NCI-H446 (cell line): ENCODE measurements at regions not wholly inside any gene's neighbourhood (a gene's known extent, or its start where the extent isn't known, plus 50 kb on each side); places are given as distances from the start of the nearest gene placed in this dataset.

Experiments used
- DNase-seq, 2 experiments: peaks; one replicate each; lab custom pipeline; 2025; lab: John Stamatoyannopoulos, UW

GRCh38 chr12:114253976-114254778, 151.8 kb downstream of the TBX5 start:
- no peak for DNase-seq

- DNase-seq = no peak
Observed at GRCh38 chr12:114248527-114248926, 157.4 kb downstream of the TBX5 start.

GRCh38 chr12:114245555-114245954, 160.4 kb downstream of the TBX5 start:
- no peak for DNase-seq

GRCh38 chr12:114241973-114242434, 163.9 kb downstream of the TBX5 start:
- DNase-seq = no peak

- no peak for DNase-seq
Observed at GRCh38 chr12:114240288-114240687, 165.7 kb downstream of the TBX5 start.

- no peak for DNase-seq
Observed at GRCh38 chr12:114238808-114239207, 167.1 kb downstream of the TBX5 start.

GRCh38 chr12:114237230-114237629, 168.7 kb downstream of the TBX5 start:
- DNase-seq = no peak

- no peak for DNase-seq
Observed at GRCh38 chr12:114232187-114232586, 173.8 kb downstream of the TBX5 start.

GRCh38 chr12:114229150-114229549, 176.8 kb downstream of the TBX5 start:
- DNase-seq = no peak

GRCh38 chr12:114226241-114226928, 179.6 kb downstream of the TBX5 start:
- DNase-seq = no peak

- no peak for DNase-seq
Observed at GRCh38 chr12:114221957-114222630, 183.8 kb downstream of the TBX5 start.

GRCh38 chr12:114221136-114221833, 184.7 kb downstream of the TBX5 start:
- no peak for DNase-seq

GRCh38 chr12:114220311-114220710, 185.6 kb downstream of the TBX5 start:
- DNase-seq = no peak

GRCh38 chr12:114218136-114218535, 187.8 kb downstream of the TBX5 start:
- no peak for DNase-seq

GRCh38 chr12:114215746-114216145, 190.2 kb downstream of the TBX5 start:
- DNase-seq = no peak

GRCh38 chr12:114213055-114213581, 192.8 kb downstream of the TBX5 start:
- no peak for DNase-seq

- DNase-seq = no peak
Observed at GRCh38 chr12:114209861-114210260, 196.1 kb downstream of the TBX5 start.

- no peak for DNase-seq
Observed at GRCh38 chr12:114206525-114206924, 199.4 kb downstream of the TBX5 start.

- no peak for DNase-seq
Observed at GRCh38 chr12:114201794-114202193, 204.2 kb downstream of the TBX5 start.

GRCh38 chr12:114194956-114195355, 211.0 kb downstream of the TBX5 start:
- no peak for DNase-seq

- DNase-seq = no peak
Observed at GRCh38 chr12:114194066-114194465, 211.9 kb downstream of the TBX5 start.

GRCh38 chr12:114193474-114193873, 212.5 kb downstream of the TBX5 start:
- DNase-seq = no peak
